Epithelial cell of prostate (primary cell): ENCODE measurements at regions not wholly inside any gene's neighbourhood (a gene's known extent, or its start where the extent isn't known, plus 50 kb on each side); places are given as distances from the start of the nearest gene placed in this dataset.

Experiments
- DNase-seq: peaks from one replicate; pipeline ENCODE4 v3.0.0-alpha.2; 2011; ENCODE audit warnings: low read depth, low spot score
- H3K27ac ChIP-seq: fragments of 450-650 bp; 2 replicates; pipeline ENCODE4 v1.5.1; 2017; ENCODE audit warnings: mild to moderate bottlenecking

DNA sequence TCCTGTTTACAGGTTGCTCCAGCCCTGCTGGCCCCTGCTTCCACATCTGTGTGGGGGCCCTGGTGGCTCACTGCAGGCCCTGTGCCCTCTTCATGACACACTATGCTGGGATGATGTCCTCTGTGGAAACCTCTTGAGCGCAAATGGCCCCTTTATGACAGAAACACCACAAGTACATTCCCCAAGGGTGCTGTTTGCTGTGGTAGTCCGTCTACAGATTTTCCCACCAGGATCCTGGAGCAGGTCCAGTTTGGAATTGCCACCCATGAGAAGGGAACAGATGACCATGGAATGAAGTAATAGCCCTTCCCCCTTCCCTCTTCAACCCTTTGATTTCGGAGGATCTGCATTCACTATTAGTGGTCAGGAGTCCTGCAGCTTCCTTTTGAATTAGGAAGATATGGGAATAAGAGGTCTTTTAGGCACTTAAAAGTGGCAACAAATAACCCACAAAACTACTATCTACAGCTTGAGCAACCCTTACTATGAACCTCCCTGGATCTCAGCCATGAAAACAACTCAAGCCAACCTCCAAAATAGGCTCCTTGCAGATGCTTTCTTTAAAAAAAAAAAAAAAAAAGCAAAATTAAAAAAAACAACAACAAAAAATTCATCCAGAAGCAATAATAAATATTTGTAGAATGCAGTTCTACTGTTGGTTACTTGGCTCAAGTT is 121.9 kb upstream of the TSPAN2 start:
- peak overlapping the region; percentile 52 for H3K27ac ChIP-seq

DNA sequence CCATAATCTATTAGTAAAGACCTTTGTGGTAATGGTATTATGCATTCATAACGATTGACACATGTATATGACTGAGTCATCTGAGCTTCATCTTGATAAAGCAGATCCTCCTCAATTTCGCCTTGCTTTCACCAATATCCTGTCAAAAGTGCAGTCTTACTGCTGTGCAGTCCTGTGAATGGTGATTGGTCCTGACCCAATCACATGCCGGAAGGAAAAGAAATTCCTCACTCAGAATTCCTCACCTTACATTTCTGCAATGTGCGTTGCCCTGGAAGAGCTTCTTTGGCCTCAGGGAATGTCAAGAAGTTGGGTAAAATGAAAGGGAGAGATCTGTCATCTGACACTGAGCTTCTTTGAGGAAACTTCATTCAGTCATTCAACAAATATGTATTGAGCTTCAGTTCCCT is 121.0 kb upstream of the TSPAN2 start:
- DNase-seq, result peak; percentile 54
- H3K27ac ChIP-seq, result peak overlapping the region; percentile 52

More for the DNA sequence above, 121.9 kb upstream of the TSPAN2 start:
- DNase-seq, result no peak

DNA sequence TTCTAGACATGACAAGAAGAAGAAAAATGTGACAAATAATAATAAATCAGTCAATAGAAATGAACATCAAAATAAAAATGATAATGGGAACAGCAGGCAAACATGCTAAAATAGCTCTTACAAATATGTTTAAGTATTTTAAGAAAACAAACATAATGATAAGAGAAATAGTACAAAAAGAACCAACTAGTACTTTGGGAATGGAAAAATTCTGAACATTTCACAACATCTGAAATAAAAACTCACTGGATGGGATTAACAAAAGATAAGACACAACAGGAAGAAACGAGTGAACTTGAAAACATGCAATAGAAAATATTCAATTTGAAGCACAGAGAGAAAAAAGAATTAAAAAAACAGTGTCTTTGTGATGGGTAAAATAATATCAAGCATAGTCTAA is 115.2 kb upstream of the TSPAN2 start:
- H3K27ac ChIP-seq, result no peak overlapping the region
- no peak for DNase-seq

DNA sequence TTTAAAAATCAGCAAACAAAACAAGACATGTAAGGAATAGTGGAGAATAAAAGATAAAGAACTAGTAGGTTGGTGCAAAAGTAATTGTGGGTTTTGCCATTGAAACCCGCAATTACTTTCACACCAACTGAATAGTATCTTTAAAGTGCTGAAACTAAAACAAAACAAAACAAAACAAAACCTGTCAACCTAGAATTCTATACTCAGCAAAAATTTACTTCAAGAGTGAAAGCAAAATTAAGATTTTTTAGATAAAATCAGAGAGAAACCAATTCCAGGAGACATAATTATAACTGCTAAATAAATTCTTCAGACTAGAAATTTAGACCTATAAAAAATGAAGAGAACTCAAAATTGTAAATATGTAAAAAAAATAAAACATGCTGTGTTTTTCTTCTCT is 114.0 kb upstream of the TSPAN2 start:
- no peak for DNase-seq

DNA sequence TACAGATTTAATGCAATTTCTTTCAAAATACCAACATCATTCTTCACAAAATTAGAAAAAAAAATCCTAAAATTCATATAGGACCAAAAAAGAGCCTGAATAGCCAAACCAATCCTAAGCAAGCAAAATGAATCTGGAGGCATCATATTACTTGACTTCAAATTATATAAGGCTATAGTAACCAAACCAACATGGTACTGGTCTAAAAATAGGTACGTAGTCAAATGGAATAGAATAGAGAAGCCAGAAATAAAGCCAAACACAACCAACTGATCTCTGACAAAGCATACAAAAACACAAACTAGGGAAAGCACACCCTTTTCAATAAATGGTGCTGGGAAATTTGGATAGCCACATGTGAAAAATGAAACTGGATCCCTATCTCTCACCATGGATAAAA is 112.3 kb upstream of the TSPAN2 start:
- H3K27ac ChIP-seq, result no peak overlapping the region
- no peak for DNase-seq

More for the DNA sequence above, 114.0 kb upstream of the TSPAN2 start:
- H3K27ac ChIP-seq, result no peak overlapping the region

DNA sequence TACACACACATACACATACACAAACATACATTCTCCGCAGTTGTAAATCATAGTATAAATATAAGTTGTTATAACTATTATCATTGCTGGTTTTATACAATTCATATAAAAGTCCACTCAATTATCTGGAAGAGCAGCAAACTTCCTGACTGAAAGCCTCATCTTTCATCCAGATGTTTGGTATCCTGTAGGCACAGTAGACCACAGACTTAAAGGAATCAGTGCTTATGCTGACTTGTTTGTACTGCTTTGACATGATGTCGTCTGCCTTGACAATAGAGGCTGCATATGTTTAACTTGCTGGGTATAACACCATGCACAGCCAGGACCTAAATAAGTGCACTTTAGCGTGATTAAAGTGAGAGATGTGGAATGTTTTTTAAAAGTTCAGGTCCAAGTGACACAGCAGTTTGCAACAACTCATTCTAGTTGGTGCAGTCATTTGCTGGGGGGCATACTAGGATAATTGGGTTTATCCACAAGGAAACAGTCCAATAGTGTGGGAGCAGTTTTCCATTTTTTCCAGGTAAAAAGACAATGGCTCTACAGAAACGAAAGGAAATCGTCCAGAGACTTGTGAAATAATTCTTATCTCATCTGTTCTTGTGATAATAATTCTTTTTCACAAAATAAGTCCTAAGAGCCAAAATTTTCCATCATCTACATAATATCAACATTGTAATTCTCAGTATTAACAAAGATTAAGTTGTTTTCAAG is 110.3 kb upstream of the TSPAN2 start:
- no peak overlapping the region for H3K27ac ChIP-seq
- no peak for DNase-seq

DNA sequence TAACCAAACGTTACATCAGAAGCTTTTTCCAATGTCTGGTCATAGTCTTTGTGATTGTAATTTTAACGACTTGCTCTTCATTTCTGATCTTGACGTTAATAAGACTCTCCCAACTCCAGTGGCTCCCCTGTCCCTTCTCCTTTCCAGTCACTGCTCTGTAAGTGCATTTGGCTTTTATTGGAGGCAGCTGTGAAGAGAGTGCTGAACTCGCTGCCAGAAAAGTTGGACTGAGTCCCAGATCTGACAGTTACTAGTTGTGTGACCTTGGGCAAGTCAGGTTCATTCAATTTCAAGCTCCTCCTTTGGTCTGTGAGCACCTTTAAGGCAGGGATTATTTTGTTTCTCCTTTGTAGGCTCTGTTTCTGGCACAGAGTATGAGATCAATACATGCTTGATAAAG is 109.6 kb upstream of the TSPAN2 start:
- no peak overlapping the region for H3K27ac ChIP-seq
- no peak for DNase-seq

DNA sequence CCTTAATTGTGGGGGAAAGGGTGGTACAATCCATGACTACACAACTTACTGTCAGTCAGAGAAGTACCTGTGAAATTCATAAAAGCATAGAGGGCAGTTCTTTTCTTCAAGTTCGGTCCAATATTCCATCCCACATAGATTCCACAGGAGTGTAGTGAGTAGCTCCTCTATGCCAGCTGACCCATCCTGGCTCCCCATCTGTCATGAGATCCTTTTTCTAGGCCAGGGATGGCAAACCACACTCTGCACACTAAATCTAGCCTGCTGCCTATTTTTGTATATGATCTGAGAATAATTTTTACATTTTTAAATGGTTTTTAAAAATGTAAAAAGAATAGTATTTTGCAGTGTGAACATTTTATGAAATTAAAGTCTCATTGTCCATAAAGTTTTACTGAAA is 107.0 kb upstream of the TSPAN2 start:
- DNase-seq, result no peak
- H3K27ac ChIP-seq, result no peak overlapping the region

DNA sequence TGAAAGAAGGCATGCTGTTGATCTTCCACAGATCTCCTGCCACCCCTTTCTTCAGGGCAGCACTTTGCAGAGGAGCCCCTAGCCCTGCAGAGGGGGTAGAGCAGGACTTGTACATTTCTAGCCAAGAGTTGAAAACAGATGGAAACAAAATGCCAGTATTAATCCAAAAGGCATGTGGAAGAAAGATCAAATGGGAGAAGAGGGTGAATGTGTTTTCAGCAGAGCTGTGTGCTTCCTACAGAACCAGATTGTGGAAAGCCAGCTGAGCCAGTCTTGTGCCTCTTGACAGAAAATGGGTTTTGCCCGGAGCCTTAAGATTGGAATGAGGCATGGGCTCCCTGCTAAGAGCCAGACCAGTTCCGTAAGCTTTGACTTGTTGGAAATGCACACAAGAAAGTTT is 105.2 kb upstream of the TSPAN2 start:
- DNase-seq, result no peak

DNA sequence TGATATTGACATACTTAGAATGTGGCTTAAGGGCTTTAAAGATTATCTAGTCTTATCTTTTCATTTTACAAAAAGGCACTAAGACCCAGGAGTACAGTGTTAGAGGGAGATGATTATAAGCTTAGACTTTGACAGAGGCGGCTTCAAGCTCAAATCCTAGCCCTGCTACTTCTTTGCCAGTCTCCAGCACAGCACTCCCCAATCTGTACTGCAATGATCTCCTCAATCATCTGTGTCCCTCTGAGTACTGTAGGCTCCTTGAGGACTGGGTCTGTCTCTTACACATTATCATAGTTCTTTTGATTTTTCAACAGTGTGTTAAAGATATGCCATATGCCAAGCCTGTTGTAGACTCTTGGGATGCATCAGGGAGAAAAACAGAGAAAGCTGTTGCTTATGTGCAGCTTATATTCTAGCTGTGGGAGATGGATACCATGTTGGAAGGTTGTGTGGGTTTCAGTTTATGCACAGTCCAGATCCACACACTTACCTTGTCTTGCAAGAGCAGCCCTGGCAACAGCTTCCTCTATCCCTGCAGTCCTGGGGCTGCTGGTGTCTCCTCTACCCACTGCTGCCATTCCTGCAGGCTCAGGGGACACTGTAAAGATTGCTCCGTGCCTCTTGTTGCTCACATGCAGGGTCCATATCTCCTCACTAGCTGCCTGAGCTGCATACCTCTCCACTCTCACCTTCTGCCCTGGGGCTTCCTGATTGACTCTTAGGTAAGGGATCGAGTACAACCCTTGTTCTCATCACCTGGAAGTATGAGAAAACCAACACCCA is 103.9 kb upstream of the TSPAN2 start:
- DNase-seq, result no peak
- no peak overlapping the region for H3K27ac ChIP-seq

More for the DNA sequence above, 105.2 kb upstream of the TSPAN2 start:
- H3K27ac ChIP-seq, result no peak overlapping the region

DNA sequence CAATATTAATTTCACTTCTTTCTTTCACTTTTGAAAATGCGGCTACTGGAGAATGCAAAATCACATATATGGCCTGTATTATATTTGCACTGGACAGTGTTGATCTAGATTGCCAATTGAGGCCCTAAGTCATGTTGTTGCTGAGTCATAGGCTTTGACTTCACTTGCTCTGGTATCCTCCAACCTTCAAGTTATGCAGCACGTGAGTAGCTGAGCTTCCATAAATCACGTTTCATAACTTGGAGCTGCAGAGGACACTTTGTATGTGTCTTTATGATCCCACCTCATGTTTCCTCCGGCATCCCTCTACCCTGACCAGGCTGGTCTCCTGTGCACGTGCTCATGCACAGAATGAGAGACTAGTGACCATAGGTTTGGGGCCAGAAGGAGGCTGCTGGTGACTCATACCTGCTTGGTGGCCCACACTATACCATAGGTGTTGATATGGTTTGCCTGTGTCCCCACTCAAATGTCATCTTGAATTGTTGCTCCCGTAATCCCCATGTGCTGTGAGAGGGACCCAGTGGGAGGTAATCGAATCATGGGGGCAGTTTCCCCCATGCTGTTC is 103.0 kb upstream of the TSPAN2 start:
- no peak for DNase-seq

DNA sequence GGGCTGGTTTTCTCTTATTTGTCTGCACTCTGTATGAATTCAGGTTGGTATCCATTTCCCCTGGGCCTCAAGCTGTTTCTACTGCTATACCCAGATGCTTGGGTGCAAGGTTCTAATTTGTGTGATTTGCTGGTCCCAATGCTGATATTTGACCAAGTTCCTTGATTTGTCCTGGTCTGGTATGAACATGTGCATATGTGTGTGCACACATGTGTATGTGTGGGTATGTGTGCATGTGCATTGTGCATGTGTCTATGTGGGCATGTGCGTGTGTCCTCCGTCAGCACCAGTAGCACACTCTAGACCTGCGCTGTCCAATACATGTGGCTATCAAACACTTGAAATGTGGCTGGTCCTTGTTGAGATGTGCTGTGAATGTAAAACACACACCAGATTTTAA is 102.4 kb upstream of the TSPAN2 start:
- DNase-seq, result no peak
- H3K27ac ChIP-seq, result no peak overlapping the region

More for the DNA sequence above, 103.0 kb upstream of the TSPAN2 start:
- no peak overlapping the region for H3K27ac ChIP-seq

DNA sequence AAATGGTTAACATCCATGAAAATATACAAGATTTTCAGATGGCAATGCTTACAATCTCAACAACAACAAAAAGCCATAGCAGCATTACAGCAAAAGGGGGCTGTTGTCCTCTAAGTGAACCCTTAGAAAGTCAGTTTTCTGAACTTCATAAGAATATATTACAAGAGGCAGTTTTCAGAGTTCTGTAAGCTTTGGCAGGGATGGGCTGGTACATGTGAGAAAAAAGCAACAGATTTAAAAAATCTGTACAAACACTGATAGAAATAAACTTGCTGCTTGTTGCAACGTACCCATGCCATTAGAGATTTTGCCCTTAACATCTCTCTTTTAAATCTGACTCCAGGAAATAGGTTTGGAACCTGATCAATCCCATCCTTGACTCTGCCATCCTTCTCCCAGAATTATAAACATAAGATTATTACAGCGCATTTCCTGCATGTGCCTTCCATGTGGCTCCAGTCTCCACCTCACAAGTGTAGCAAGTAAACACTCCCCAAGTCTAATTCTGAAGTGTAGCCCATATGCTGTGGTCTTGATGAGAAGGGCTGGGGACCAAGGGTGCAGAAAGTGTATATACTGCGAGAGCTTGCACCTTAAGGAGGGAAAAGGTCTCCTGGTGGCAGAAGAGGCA is 101.4 kb upstream of the TSPAN2 start:
- peak overlapping the region; percentile 72 for H3K27ac ChIP-seq
- no peak for DNase-seq

DNA sequence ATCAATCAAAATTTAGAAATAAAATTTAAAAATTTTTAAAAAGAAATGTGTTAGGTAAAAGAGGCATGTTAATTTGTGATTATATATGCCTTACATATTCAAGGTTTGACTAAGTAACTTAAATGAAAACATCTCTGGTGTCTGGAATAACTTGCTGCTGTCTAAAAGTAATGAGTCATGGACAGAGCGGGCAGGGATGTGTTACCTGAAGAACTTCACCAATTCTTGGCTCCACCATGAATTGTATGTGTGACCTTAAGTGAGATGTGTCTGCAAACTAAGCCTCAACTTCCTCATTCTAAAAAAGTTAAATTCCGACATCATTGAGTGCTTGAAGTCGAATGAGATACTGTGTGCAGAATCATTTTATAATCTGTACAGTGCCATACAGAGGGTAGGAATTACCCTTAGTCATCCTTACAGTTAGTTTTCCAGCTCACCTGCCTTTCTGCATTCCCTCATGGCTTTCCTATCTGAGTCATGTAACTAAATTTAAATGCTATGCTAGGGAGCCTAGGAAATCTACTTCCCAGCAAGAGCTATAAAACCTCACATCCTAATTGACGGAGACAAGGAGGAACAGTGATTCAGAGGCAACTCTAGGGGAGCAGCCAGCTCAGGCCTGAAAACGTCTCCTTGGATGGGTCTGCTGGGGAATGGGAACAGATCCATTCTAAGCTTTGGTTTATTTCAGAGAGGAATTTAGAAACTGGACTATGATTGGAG is 100.7 kb upstream of the TSPAN2 start:
- DNase-seq, result peak; percentile 73
- peak overlapping the region; percentile 72 for H3K27ac ChIP-seq

DNA sequence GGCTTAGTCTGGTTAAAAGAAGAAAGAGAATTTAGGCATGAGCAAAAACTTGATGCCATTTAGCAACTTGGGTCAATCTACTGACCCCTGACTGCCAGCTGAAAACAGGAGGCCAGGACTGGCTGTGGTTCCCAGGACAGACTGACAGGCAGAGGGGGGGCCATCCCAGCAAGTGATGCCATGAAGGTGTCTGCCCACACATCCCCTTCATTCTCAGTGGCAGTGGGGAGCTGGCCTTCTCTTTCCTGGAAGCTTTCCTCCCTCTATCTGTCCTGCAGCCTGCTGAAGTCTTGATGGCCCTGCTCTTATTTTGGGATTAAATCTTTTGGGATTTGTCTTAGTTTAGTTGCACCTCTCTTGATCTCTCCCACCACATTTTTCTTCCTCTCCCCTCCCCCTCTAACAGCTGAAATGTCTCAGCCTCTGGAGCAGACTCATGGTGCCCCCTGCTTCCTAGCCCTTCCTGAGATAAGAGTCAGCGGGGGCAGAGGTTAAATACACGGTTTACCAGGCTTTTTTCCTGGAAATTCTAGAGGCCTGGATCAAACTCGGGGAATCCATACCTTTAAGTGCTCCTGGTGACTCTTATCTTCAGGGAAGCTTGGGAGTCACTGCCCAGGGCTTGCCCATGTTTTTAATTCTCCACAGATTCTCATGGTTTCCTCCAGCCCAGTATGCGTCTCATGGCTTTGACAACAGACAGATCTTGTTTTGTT is 99.5 kb upstream of the TSPAN2 start:
- DNase-seq, result no peak
- peak overlapping the region; percentile 72 for H3K27ac ChIP-seq

DNA sequence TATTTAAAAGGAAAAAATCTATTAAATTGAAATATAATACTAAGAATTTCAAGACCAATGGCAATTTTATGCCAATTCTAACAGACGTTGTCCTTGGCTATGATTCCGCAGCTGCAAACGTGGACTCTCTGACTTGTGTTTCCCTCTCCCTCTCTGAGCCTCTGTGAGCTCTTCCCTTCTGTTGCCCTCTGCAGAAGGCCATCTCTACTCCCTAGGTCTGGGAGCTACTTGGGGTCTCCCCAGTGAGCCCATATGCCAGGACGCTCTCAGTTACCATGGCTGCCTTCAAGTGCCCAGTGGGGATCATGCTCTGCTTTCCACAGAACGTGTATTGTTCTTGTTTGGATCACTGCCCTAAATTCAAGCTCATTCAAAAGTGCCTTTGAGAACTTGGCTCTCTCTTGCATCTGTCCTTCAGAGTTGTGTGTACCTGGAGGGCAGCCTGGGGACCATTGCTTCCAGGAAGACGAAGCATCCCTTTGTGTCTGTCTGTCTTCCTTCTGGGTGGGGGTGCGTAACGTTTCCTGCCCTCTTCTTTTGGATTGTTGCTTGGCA is 97.5 kb upstream of the TSPAN2 start:
- H3K27ac ChIP-seq, result no peak overlapping the region
- no peak for DNase-seq

DNA sequence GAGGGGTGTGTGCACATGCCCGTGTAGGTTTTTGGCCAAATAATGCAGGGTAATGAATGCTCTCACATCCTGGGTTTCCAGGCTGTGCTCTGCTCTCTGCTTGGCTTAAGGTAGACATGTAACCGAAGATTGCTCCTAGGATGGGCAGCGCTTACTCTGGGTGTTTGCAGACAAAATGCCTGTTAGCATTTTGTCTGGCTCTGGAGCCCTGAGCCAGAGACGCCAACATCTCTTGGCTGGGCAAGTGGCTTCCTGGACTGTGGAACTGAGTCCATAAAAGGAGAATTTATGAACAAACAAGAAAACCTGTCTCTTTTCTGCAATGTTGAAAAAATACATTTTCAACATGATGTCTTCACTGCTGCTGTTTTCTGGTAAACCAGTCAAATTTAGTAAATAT is 96.0 kb upstream of the TSPAN2 start:
- DNase-seq, result no peak
- H3K27ac ChIP-seq, result peak overlapping the region; percentile 44

DNA sequence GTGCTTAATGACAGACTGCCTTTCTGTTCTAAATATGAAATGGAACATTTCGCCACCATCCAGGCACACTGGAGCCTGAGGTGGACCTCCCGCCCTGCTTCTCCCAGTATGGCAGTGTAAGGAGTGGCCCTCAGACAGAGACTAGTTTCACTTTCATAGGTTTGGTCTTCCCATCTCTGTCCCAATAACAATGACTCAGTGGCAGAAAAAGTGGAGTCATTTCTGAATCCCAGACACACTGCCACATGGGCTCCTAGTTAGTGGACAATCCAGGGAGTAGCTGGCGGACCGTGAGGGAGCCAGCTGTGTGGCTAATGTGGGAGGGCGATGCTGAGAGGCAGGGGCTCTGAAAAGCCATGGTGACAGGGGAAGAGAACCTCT is 95.6 kb upstream of the TSPAN2 start:
- DNase-seq, result no peak
- H3K27ac ChIP-seq, result peak overlapping the region; percentile 44
